Esophagus squamous epithelium (tissue), 4 donors: ENCODE measurements at regions not wholly inside any gene's neighbourhood (a gene's known extent, or its start where the extent isn't known, plus 50 kb on each side); places are given as distances from the start of the nearest gene placed in this dataset.

Source experiments
- POLR2A ChIP-seq, 4 donors: fragments of 450-650 bp; IDR thresholded peaks; one replicate each; pipeline ENCODE4 v1.6.1; 2017; ENCODE audit warnings: antibody characterized with exemption in 4 of 4, mild to moderate bottlenecking in 4 of 4, moderate library complexity in 3 of 4
- TF ChIP-seq, protein P1 (sequence below), 6 experiments: fragments of 450-650 bp in 4 of 6; fragments of 200-600 bp in 2 of 6; sonication (generic) in 2 of 6; IDR thresholded peaks; one replicate each; pipeline ENCODE4 v1.5.1; 2016 to 2019; ENCODE audit warnings: antibody characterized with exemption in 6 of 6, mild to moderate bottlenecking in 4 of 6, moderate library complexity in 4 of 6

DNA sequence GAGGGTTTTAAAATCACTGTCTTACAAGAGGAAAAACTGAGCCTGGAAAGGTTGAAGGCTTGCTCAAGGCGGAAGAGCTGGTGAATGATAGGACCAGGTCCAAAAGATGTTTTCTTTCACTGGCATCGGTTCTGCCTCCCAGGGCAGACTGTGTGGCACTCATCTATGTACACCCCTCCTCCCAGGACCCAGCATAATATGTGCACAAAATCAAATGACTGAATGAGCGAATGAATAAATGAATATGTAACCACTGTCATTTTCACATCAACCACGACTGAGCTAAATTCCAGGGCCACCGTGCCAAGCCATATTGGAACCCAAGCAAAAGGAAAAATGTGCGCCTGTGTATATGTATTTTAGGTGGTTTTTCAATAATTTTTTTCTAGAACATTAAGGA lies 99.3 kb upstream of the ZBTB40 start:
- TF ChIP-seq, protein P1, sequence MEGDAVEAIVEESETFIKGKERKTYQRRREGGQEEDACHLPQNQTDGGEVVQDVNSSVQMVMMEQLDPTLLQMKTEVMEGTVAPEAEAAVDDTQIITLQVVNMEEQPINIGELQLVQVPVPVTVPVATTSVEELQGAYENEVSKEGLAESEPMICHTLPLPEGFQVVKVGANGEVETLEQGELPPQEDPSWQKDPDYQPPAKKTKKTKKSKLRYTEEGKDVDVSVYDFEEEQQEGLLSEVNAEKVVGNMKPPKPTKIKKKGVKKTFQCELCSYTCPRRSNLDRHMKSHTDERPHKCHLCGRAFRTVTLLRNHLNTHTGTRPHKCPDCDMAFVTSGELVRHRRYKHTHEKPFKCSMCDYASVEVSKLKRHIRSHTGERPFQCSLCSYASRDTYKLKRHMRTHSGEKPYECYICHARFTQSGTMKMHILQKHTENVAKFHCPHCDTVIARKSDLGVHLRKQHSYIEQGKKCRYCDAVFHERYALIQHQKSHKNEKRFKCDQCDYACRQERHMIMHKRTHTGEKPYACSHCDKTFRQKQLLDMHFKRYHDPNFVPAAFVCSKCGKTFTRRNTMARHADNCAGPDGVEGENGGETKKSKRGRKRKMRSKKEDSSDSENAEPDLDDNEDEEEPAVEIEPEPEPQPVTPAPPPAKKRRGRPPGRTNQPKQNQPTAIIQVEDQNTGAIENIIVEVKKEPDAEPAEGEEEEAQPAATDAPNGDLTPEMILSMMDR (IDR thresholded peaks at IDR 0.05), result no peak
- no peak for TF ChIP-seq POLR2A (IDR thresholded peaks at IDR 0.05)
